HCT116 (cell line): ENCODE measurements at regions not wholly inside any gene's neighbourhood (a gene's known extent, or its start where the extent isn't known, plus 50 kb on each side); places are given as distances from the start of the nearest gene placed in this dataset.

Source experiments
- EZH2 ChIP-seq: fragments of 200-600 bp; sonication (generic); IDR thresholded peaks from 2 replicates; pipeline ENCODE4 v1.6.1; 2017; ENCODE audit warnings: antibody characterized with exemption, mixed run types
- EZH2phosphoT487 ChIP-seq: fragments of 200-600 bp; IDR thresholded peaks from 2 replicates; pipeline ENCODE4 v1.6.1; 2018; ENCODE audit warnings: antibody characterized with exemption, borderline replicate concordance
- POLR2A ChIP-seq: IDR thresholded peaks from 2 replicates; pipeline ENCODE4 v1.7.0; 2011; ENCODE audit warnings: borderline replicate concordance; ENCODE audit not compliant: insufficient read depth, insufficient read length; ENCODE audit errors: extremely low read depth
- POLR2AphosphoS5 ChIP-seq: IDR thresholded peaks from 2 replicates; pipeline ENCODE4 v1.6.1; 2011; ENCODE audit warnings: mild to moderate bottlenecking, low read depth, low read length, moderate library complexity
- SRF ChIP-seq: IDR thresholded peaks from 2 replicates; pipeline ENCODE4 v1.6.1; 2012; ENCODE audit warnings: low read depth
- ZFX ChIP-seq: fragments of 450-650 bp; IDR thresholded peaks from 2 replicates; pipeline ENCODE4 v1.6.1; 2017
- ZNF274 ChIP-seq: fragments of 200-500 bp; sonication (Bioruptor generic); IDR thresholded peaks from 2 replicates; pipeline ENCODE4 v1.6.1; 2014; ENCODE audit warnings: mild to moderate bottlenecking, low read depth, low read length, inconsistent platforms
- TF ChIP-seq, protein P1 (sequence below), 3 experiments: fragments of 200-600 bp in 1 of 3; sonication (generic) in 1 of 3; IDR thresholded peaks in 2 of 3; conservative IDR thresholded peaks in 1 of 3; 2 replicates each; pipeline ENCODE4 v1.5.1; 2012 to 2017; ENCODE audit warnings: low read depth in 2 of 3, low read length in 2 of 3, antibody characterized with exemption in 1 of 3, borderline replicate concordance in 1 of 3, control low read depth in 1 of 3, mild to moderate bottlenecking in 1 of 3, mixed read lengths in 1 of 3, mixed run types in 1 of 3, moderate library complexity in 1 of 3; ENCODE audit not compliant: insufficient read depth in 1 of 3
- TF ChIP-seq, protein P2 (sequence below): IDR thresholded peaks from 2 replicates; pipeline ENCODE4 v1.6.1; 2012
- TF ChIP-seq, protein P3 (sequence below): IDR thresholded peaks from 2 replicates; pipeline ENCODE4 v1.6.1; 2012

DNA sequence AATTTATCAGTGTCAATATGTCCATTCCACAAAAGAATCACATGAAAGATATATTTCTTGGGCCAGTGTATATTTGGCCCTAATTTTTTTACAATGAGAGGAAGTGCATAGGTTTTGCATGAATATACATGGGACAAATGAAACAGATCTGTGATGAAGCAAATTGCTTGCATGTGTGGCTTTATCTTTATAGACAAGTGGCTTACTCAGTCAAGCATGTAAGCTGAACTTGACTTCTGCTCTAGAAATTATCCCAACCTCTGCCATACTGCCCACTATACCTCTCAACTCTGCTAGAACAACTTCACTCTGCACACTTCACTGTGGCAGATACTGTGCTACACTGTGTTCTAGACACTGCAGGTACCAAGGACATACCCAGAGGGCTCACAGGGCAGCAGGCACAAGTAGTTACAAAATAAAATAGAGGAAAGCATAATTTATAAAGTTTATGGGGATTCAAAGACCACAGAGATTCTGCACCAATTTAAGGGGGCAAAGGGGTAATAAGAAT lies 349.2 kb upstream of the HSF2 start:
- TF ChIP-seq EZH2phosphoT487, result no peak
- TF ChIP-seq, protein P1, sequence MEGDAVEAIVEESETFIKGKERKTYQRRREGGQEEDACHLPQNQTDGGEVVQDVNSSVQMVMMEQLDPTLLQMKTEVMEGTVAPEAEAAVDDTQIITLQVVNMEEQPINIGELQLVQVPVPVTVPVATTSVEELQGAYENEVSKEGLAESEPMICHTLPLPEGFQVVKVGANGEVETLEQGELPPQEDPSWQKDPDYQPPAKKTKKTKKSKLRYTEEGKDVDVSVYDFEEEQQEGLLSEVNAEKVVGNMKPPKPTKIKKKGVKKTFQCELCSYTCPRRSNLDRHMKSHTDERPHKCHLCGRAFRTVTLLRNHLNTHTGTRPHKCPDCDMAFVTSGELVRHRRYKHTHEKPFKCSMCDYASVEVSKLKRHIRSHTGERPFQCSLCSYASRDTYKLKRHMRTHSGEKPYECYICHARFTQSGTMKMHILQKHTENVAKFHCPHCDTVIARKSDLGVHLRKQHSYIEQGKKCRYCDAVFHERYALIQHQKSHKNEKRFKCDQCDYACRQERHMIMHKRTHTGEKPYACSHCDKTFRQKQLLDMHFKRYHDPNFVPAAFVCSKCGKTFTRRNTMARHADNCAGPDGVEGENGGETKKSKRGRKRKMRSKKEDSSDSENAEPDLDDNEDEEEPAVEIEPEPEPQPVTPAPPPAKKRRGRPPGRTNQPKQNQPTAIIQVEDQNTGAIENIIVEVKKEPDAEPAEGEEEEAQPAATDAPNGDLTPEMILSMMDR (IDR thresholded peaks at IDR 0.05 in 2 of 3, conservative IDR thresholded peaks at IDR 0.05 in 1 of 3; ENCODE audit: borderline replicate concordance in 1 of 3, insufficient read depth in 1 of 3, low read depth in 2 of 3, low read length in 2 of 3), result no peak
- no peak for TF ChIP-seq EZH2
- TF ChIP-seq, protein P2, sequence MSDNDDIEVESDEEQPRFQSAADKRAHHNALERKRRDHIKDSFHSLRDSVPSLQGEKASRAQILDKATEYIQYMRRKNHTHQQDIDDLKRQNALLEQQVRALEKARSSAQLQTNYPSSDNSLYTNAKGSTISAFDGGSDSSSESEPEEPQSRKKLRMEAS, result no peak
- no peak for TF ChIP-seq POLR2AphosphoS5
- TF ChIP-seq, protein P3, sequence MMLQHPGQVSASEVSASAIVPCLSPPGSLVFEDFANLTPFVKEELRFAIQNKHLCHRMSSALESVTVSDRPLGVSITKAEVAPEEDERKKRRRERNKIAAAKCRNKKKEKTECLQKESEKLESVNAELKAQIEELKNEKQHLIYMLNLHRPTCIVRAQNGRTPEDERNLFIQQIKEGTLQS, result no peak
- TF ChIP-seq POLR2A, result no peak
- TF ChIP-seq ZFX, result no peak
- TF ChIP-seq ZNF274, result no peak
- no peak for TF ChIP-seq SRF
